Activated naive CD8-positive, alpha-beta T cell treated with anti-CD3 and anti-CD28 coated beads, Interleukin-2, amount 10 ng/mL, durations not matched to agents 7 days and 5 days (primary cell): ENCODE measurements at regions not wholly inside any gene's neighbourhood (a gene's known extent, or its start where the extent isn't known, plus 50 kb on each side); places are given as distances from the start of the nearest gene placed in this dataset.

ENCODE experiments used
- ATAC-seq: fragments of 150-1000 bp; cut with Tn5 transposase; one replicate; pipeline ENCODE4 v1.10.0; 2021; ENCODE audit warnings: low read depth, moderate library complexity
- POLR2A ChIA-PET: fragments of 350-600 bp; sonication (Branson Sonifier 250); formaldehyde crosslinking; loops from one replicate; lab custom pipeline; 2021; ENCODE audit warnings: antibody characterized with exemption; lab: Charles Lee
- DNase-seq: peaks from one replicate; pipeline ENCODE4 v3.0.0; 2021
- H3K27ac Mint-ChIP-seq: one replicate; pipeline ENCODE4 v1.8.0; 2022; ENCODE audit warnings: mild to moderate bottlenecking, mixed read lengths
- H3K27me3 Mint-ChIP-seq: one replicate; pipeline ENCODE4 v1.8.0; 2022; ENCODE audit warnings: mild to moderate bottlenecking, moderate library complexity, mixed read lengths
- H3K36me3 Mint-ChIP-seq: one replicate; pipeline ENCODE4 v1.8.0; 2021; ENCODE audit warnings: mild to moderate bottlenecking, mixed read lengths
- H3K4me1 Mint-ChIP-seq: one replicate; pipeline ENCODE4 v1.8.0; 2021; ENCODE audit warnings: mixed read lengths
- H3K4me3 Mint-ChIP-seq: one replicate; pipeline ENCODE4 v1.8.0; 2022; ENCODE audit warnings: mild to moderate bottlenecking, moderate library complexity, mixed read lengths
- H3K9me3 Mint-ChIP-seq: one replicate; pipeline ENCODE4 v1.8.0; 2021; ENCODE audit warnings: mixed read lengths

GRCh38 chr22:47446821-47447810, 684.7 kb downstream of the TBC1D22A start:
- no peak for ATAC-seq
- no peaks in the 10 kb centered on the region for H3K36me3 Mint-ChIP-seq
- no peak overlapping the region for H3K4me3 Mint-ChIP-seq
- no peaks in the 10 kb centered on the region for H3K27me3 Mint-ChIP-seq
- DNase-seq: no peak
- no peaks in the 10 kb centered on the region for H3K4me1 Mint-ChIP-seq
- POLR2A ChIA-PET: no interaction called here
- peaks cover 4% of the 10 kb centered on the region for H3K9me3 Mint-ChIP-seq
- H3K27ac Mint-ChIP-seq: no peak overlapping the region

GRCh38 chr22:47446331-47446730, 683.9 kb downstream of the TBC1D22A start:
- ATAC-seq: no peak
- H3K27me3 Mint-ChIP-seq: no peaks in the 10 kb centered on the region

DNA sequence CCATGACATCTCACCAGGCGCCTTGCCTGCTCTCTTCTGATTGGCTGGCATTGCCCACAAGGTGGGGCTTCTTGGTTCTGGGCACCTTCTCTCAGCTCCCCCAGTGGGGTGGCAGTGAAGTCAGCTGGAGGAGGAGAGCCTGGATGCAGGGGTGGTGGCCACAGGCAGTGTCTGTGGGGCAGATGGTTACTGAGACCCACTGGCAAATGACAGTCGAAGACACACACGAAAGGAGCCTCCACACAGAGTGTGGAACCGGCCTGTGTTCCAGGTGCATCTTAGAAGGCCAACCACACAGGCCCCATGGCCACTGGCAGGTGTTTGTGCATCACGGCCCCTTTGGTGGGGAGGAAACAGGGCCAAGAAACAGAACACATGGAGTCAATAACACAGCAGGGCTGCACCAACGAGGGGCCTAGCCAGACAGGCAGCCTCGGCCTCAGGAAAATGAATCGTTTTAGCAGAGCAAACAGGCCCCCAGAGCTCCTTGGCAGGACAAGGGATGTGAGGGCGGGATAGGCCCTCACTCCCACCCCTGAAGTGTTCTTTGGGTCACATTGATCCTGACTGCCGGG, 683.4 kb downstream of the TBC1D22A start:
- POLR2A ChIA-PET: no interaction called here
- peaks cover 4% of the 10 kb centered on the region for H3K9me3 Mint-ChIP-seq
- no peaks in the 10 kb centered on the region for H3K36me3 Mint-ChIP-seq
- no peak for ATAC-seq
- no peak overlapping the region for H3K27ac Mint-ChIP-seq
- no peaks in the 10 kb centered on the region for H3K27me3 Mint-ChIP-seq
- H3K4me1 Mint-ChIP-seq: no peaks in the 10 kb centered on the region
- no peak overlapping the region for H3K4me3 Mint-ChIP-seq
- no peak for DNase-seq

More at GRCh38 chr22:47446331-47446730, 683.9 kb downstream of the TBC1D22A start:
- Mint-ChIP-seq H3K4me1 (no peaks in the 10 kb centered on the region), H3K9me3 (peaks cover 4% of the 10 kb centered on the region), H3K4me3 (no peak overlapping the region), H3K27ac (no peak overlapping the region), H3K36me3 (no peaks in the 10 kb centered on the region)
- POLR2A ChIA-PET: no interaction called here
- no peak for DNase-seq

DNA sequence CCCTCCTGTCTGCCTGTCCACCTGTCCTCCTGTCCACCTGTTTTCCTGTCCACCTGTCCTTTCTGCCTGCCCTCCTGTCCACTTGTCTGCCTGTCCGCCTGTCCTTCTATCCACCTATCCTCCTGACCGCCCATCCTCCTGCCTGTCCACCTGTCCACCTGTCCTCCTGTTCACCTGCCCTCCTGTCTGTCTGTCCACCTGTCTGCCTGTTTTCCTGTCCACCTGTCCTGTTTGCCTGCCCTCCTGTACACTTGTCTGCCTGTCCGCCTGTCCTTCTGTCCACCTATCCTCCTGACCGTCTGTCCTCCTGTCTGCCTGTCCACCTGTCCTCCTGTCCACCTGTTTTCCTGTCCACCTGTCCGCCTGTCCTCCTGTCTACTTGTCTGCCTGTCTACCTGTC, 682.8 kb downstream of the TBC1D22A start:
- POLR2A ChIA-PET: no interaction called here
- DNase-seq: no peak

DNA sequence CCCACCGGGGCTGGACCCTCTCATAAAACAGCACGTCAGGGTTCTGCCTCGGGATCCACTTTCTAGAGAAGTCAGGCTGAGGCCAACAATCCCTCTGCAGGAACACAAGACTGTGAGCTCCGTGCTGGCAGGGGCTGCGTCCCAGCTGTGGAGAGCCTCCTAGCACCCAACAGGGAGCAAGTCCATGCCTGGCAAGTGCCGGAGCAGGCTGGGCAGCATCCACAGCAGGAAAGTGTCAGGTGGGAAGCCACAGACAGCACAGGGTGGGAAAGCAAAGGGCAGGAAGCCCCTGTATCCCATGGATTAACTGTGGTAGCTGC, 682.3 kb downstream of the TBC1D22A start:
- ATAC-seq (no peak), DNase-seq (no peak)
- Mint-ChIP-seq H3K27me3 (no peaks in the 10 kb centered on the region), H3K4me1 (no peaks in the 10 kb centered on the region), H3K4me3 (no peak overlapping the region), H3K9me3 (peaks cover 5% of the 10 kb centered on the region), H3K27ac (no peak overlapping the region), H3K36me3 (no peaks in the 10 kb centered on the region)
- POLR2A ChIA-PET: no interaction called here

More for the DNA sequence above, 682.8 kb downstream of the TBC1D22A start:
- Mint-ChIP-seq H3K36me3 (no peaks in the 10 kb centered on the region), H3K4me3 (no peak overlapping the region), H3K27ac (no peak overlapping the region), H3K4me1 (no peaks in the 10 kb centered on the region), H3K9me3 (peaks cover 4% of the 10 kb centered on the region), H3K27me3 (no peaks in the 10 kb centered on the region)
- no peak for ATAC-seq

DNA sequence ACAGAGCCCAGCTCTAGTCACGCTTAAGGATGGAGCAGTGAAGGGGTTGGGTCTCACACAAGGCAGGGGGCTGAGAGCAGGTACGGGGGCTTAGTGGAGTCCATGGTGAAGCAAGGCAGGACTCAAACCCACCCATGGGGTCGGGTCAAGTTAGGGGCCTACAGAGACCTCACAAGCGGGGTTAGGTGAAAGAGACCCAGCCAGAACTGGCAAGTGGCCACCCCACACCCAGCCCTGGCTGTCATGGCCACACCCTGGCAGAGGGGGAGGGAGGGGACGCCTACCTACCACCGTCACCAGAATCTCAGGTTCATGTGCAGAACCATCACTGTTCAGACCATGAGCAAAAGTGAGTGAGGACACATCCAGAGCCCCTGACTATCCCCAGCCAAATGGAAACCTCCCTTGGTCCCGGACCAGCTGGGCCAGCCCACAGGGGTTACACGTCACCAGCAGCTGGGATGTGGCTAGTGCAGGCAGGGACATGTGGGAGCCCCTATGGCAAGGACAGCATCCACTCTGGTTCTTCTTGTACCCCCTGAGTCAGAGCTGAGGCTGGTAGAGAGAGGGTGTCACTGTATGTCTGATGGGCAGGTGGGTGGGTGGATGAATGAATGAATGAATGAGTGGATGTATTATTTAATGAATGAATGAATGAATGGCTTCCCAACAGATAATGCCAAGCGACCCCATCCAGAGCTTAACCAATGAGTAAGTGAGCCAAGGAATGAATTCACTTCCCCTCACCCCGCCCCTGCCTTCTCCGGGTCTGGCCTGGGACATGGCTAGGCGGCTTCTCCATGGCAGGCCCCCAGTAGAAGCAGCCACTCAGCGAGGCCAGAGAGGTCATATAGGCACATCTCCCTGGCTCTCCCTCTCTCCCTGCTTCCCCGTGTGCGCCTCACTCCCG, 681.6 kb downstream of the TBC1D22A start:
- Mint-ChIP-seq H3K4me3 (no peak overlapping the region), H3K27me3 (no peaks in the 10 kb centered on the region), H3K9me3 (peaks cover 5% of the 10 kb centered on the region), H3K4me1 (no peaks in the 10 kb centered on the region), H3K36me3 (no peaks in the 10 kb centered on the region), H3K27ac (no peak overlapping the region)
- DNase-seq: no peak
- no peak for ATAC-seq
- POLR2A ChIA-PET: no interaction called here

DNA sequence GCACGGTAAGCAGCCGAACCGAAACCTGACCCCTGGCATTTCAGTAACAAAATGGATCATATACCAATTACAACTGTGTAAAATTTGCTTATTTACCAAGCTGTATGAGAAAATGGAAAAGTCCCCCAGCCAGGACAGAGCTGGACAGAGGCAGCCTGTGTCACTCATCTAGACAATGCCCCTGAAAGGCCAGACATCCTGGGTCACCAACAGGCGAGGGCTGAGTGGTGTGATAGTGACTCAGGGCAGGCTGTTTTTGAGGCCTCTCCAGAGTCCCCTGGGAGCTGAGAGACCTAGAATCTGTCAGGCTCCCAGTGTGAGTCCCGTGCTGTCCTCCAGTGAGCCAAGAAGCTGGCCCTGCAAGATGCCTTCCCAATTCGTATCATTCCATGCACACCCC, 680.4 kb downstream of the TBC1D22A start:
- Mint-ChIP-seq H3K9me3 (peaks cover 7% of the 10 kb centered on the region), H3K4me1 (no peaks in the 10 kb centered on the region), H3K27me3 (no peaks in the 10 kb centered on the region), H3K27ac (no peak overlapping the region), H3K4me3 (no peak overlapping the region), H3K36me3 (no peaks in the 10 kb centered on the region)
- POLR2A ChIA-PET: no interaction called here
- DNase-seq: no peak
- ATAC-seq: no peak

GRCh38 chr22:47439643-47440265, 677.3 kb downstream of the TBC1D22A start:
- no peaks in the 10 kb centered on the region for H3K27me3 Mint-ChIP-seq
- no peak for DNase-seq
- H3K4me3 Mint-ChIP-seq: no peak overlapping the region
- POLR2A ChIA-PET: no interaction called here
- no peaks in the 10 kb centered on the region for H3K4me1 Mint-ChIP-seq
- H3K9me3 Mint-ChIP-seq: peaks cover 14% of the 10 kb centered on the region
- H3K27ac Mint-ChIP-seq: no peak overlapping the region
- ATAC-seq: no peak
- H3K36me3 Mint-ChIP-seq: no peaks in the 10 kb centered on the region

DNA sequence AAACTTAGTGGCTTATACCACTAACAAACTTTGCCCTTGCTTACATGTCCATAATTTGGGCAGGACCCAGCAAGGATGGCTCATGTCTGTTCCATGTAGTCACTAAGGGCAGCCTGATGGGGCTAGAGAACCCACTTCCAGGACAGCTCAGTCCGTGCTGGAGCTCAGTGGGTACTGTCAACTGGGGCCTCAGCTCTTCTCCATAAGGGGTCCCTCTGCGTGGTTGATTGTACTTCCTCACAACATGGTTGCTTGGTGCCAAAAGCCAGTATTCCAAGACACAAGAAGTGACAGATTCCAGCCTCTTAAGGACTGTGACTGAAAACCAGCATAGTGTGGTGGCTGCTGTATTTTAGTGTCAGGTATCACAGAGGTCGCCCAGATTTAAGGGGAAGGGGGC, 675.2 kb downstream of the TBC1D22A start:
- Mint-ChIP-seq H3K27me3 (no peaks in the 10 kb centered on the region), H3K36me3 (no peaks in the 10 kb centered on the region), H3K4me3 (no peak overlapping the region), H3K4me1 (no peaks in the 10 kb centered on the region), H3K9me3 (peaks cover 14% of the 10 kb centered on the region), H3K27ac (no peak overlapping the region)
- no peak for DNase-seq
- POLR2A ChIA-PET: no interaction called here
- no peak for ATAC-seq

DNA sequence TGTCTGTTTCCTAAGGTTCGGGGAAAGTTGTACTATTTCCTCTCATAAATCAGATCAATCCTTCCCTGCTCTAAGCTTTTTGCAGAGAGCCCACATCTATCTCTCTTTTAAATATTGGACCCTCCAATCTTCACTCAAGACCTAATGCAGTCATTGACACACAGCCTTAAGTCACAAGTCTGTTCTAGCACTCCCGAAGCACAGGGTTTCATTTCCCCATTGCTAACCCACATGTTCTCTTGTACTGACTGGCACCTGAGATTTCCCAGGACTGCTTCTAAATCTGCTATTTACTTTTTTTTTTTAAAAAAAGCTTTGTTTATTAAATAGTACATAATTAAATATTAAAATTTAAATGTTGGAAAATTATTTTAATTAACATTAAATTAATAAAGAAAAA, 674.7 kb downstream of the TBC1D22A start:
- POLR2A ChIA-PET: no interaction called here
- no peaks in the 10 kb centered on the region for H3K36me3 Mint-ChIP-seq
- no peak overlapping the region for H3K27ac Mint-ChIP-seq
- no peaks in the 10 kb centered on the region for H3K4me1 Mint-ChIP-seq
- DNase-seq (no peak), ATAC-seq (no peak)
- no peak overlapping the region for H3K4me3 Mint-ChIP-seq
- H3K27me3 Mint-ChIP-seq: no peaks in the 10 kb centered on the region
- peaks cover 11% of the 10 kb centered on the region for H3K9me3 Mint-ChIP-seq

DNA sequence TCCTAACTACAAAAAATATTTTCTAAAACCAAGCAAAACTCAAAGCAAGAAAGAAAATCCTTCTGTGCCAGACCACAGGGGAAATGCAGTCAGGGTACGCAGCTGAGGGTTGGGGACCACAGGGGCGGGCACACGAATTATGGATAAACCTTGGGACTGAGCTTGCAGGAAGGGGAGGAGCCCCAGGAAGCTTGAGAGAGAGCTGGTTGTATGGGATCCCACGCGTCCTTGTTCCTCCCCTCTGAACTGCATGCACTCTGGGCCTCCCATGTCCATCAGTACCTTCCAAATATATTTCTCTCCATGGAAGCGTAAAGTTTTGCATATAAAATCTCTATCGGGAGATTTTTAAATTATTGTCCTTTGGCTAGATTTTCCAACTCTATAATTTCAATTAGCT, 673.4 kb downstream of the TBC1D22A start:
- ATAC-seq (no peak), DNase-seq (no peak)
- no peaks in the 10 kb centered on the region for H3K36me3 Mint-ChIP-seq
- no peak overlapping the region for H3K4me3 Mint-ChIP-seq
- no peaks in the 10 kb centered on the region for H3K27me3 Mint-ChIP-seq
- H3K27ac Mint-ChIP-seq: no peak overlapping the region
- POLR2A ChIA-PET: no interaction called here
- no peaks in the 10 kb centered on the region for H3K4me1 Mint-ChIP-seq
- H3K9me3 Mint-ChIP-seq: peaks cover 11% of the 10 kb centered on the region

DNA sequence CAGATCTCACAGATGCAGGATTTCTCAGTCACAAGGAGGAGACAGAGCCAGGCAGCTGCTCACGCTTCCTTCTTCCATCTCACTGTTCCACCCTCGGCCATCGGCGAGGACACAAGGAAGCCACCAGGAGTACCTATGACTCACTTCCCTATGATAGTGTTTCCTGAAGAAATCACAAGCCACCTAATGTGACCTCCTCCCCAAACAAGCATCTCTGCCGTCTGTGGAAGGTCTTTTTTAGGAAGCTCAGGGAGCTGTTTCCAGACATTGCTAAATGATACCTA, 672.7 kb downstream of the TBC1D22A start:
- no peak overlapping the region for H3K27ac Mint-ChIP-seq
- no peaks in the 10 kb centered on the region for H3K27me3 Mint-ChIP-seq
- H3K9me3 Mint-ChIP-seq: peaks cover 11% of the 10 kb centered on the region
- H3K4me1 Mint-ChIP-seq: no peaks in the 10 kb centered on the region
- H3K4me3 Mint-ChIP-seq: no peak overlapping the region
- no peaks in the 10 kb centered on the region for H3K36me3 Mint-ChIP-seq
- ATAC-seq (no peak), DNase-seq (no peak)
- POLR2A ChIA-PET: no interaction called here
